Transverse colon (tissue), 4 donors: ENCODE measurements at regions not wholly inside any gene's neighbourhood (a gene's known extent, or its start where the extent isn't known, plus 50 kb on each side); places are given as distances from the start of the nearest gene placed in this dataset.

Experiments used
- CTCF ChIP-seq, 5 experiments: fragments of 200-600 bp in 3 of 5; fragments of 450-650 bp in 2 of 5; sonication (generic) in 3 of 5; IDR thresholded peaks; 1 replicate in 2 of 5; 2 replicates in 3 of 5; pipeline ENCODE4 v1.5.1; 2016 to 2017; ENCODE audit warnings: antibody characterized with exemption in 5 of 5, inconsistent platforms in 3 of 5, mild to moderate bottlenecking in 2 of 5, moderate library complexity in 1 of 5
- EP300 ChIP-seq: sonication (generic); formaldehyde crosslinking; IDR thresholded peaks from one replicate; pipeline ENCODE4 v1.6.1; 2017; ENCODE audit warnings: antibody characterized with exemption, low read depth
- POLR2AphosphoS5 ChIP-seq, 3 donors: sonication (generic); formaldehyde crosslinking; IDR thresholded peaks; one replicate each; pipeline ENCODE4 v1.6.1; 2016; ENCODE audit warnings: antibody characterized with exemption in 3 of 3

- TF ChIP-seq EP300 (no peak), POLR2AphosphoS5 (IDR thresholded peaks at IDR 0.05) (no peak), CTCF (IDR thresholded peaks at IDR 0.05) (no peak)
Measured at GRCh38 chr2:105634198-105634597, 110.5 kb upstream of the NCK2 start.
